Gastrocnemius medialis (tissue), 4 donors: ENCODE measurements at regions not wholly inside any gene's neighbourhood (a gene's known extent, or its start where the extent isn't known, plus 50 kb on each side); places are given as distances from the start of the nearest gene placed in this dataset.
A peak's percentile ranks its signal among the peaks of the same experiment; 100 is the strongest.

Experiments
- ATAC-seq, 2 donors: fragments of 150-250 bp; one replicate each; pipeline ENCODE4 v1.9.1; 2016
- DNase-seq, 2 donors: peaks; one replicate each; pipeline ENCODE4 v3.0.0-alpha.2; 2019
- H3K27ac ChIP-seq, 4 donors: fragments of 200-600 bp; sonication (generic); 1 replicate in 1 of 4; 2 replicates in 3 of 4; pipeline ENCODE4 v1.5.1; 2016 to 2018; ENCODE audit warnings: mild to moderate bottlenecking in 2 of 4, moderate library complexity in 1 of 4
- H3K27me3 ChIP-seq, 3 donors: fragments of 200-600 bp; sonication (generic) in 2 of 3; 1 replicate in 1 of 3; 2 replicates in 2 of 3; pipeline versions ENCODE4 v1.5.1 to v1.6.0; 2016 to 2019; ENCODE audit warnings: mild to moderate bottlenecking in 1 of 3, moderate library complexity in 1 of 3
- H3K36me3 ChIP-seq, 2 donors: fragments of 200-600 bp; sonication (generic) in 1 of 2; one replicate each; pipeline ENCODE4 v1.5.1; 2017 to 2018
- H3K4me1 ChIP-seq, 2 donors: fragments of 200-600 bp; sonication (generic) in 1 of 2; one replicate each; pipeline ENCODE4 v1.5.1; 2016 to 2017; ENCODE audit warnings: mild to moderate bottlenecking in 2 of 2
- H3K4me3 ChIP-seq, 4 donors: fragments of 200-600 bp; sonication (generic) in 3 of 4; 1 replicate in 1 of 4; 2 replicates in 3 of 4; pipeline ENCODE4 v1.5.1; 2016 to 2019; ENCODE audit warnings: mild to moderate bottlenecking in 2 of 4
- H3K9me3 ChIP-seq, 3 donors: fragments of 200-600 bp; sonication (generic) in 2 of 3; 1 replicate in 1 of 3; 2 replicates in 2 of 3; pipeline ENCODE4 v1.5.1; 2016 to 2019
- CTCF ChIP-seq, 5 experiments: fragments of 450-650 bp in 3 of 5; fragments of 200-600 bp in 2 of 5; sonication (generic) in 2 of 5; IDR thresholded peaks in 4 of 5; conservative IDR thresholded peaks in 1 of 5; 1 replicate in 4 of 5; 2 replicates in 1 of 5; pipeline ENCODE4 v1.5.1; 2016 to 2019; ENCODE audit warnings: antibody characterized with exemption in 5 of 5, mild to moderate bottlenecking in 3 of 5, moderate library complexity in 3 of 5
- POLR2A ChIP-seq, 2 donors: fragments of 450-650 bp; IDR thresholded peaks; one replicate each; pipeline ENCODE4 v1.6.1; 2017; ENCODE audit warnings: antibody characterized with exemption in 2 of 2, mild to moderate bottlenecking in 2 of 2, moderate library complexity in 2 of 2
- in situ Hi-C, 4 donors: fragments of 200-750 bp; cut with MboI; loops; one replicate each; pipeline versions ENCODE4 v1.15.0 to v1.8.0; 2017; ENCODE audit warnings: low sequenced_read_pairs in 4 of 4
- intact Hi-C: fragments of 100-400 bp; cut with DNase I; formaldehyde crosslinking; loops from one replicate; pipeline ENCODE4 v1.15.1; 2023; ENCODE audit warnings: low total_unique reads

- Histone ChIP-seq H3K4me3 (no peak overlapping the region), H3K27me3 (no peaks in the 10 kb centered on the region), H3K27ac (no peak overlapping the region), H3K4me1 (peaks cover 0 to 12% of the 10 kb centered on the region in 2 donors), H3K9me3 (no peaks in the 10 kb centered on the region), H3K36me3 (no peaks in the 10 kb centered on the region)
- ATAC-seq (peak; percentile 94 to 99), DNase-seq (peak; percentile 11 to 47)
- no peak for TF ChIP-seq POLR2A (IDR thresholded peaks at IDR 0.05)
- TF ChIP-seq CTCF (IDR thresholded peaks at IDR 0.05 in 4 of 5, conservative IDR thresholded peaks at IDR 0.05 in 1 of 5): no peak
- intact Hi-C loops (no loop called here), in situ Hi-C loops (no loop called here)
Measured at GRCh38 chr2:150811259-150811855, 323.9 kb upstream of the RND3 start.

GRCh38 chr2:150809103-150809502 is 321.6 kb upstream of the RND3 start:
- Histone ChIP-seq H3K9me3 (no peaks in the 10 kb centered on the region), H3K4me3 (no peak overlapping the region), H3K27me3 (no peaks in the 10 kb centered on the region), H3K36me3 (no peaks in the 10 kb centered on the region), H3K4me1 (peaks cover 0 to 12% of the 10 kb centered on the region in 2 donors), H3K27ac (no peak overlapping the region)
- in situ Hi-C loops: no loop called here
- intact Hi-C loops: no loop called here
- TF ChIP-seq POLR2A (IDR thresholded peaks at IDR 0.05): no peak
- TF ChIP-seq CTCF (IDR thresholded peaks at IDR 0.05 in 4 of 5, conservative IDR thresholded peaks at IDR 0.05 in 1 of 5): no peak
- no peak for ATAC-seq
- DNase-seq: no peak

GRCh38 chr2:150806336-150806735 is 318.9 kb upstream of the RND3 start:
- H3K27ac ChIP-seq: no peak overlapping the region
- H3K36me3 ChIP-seq: no peaks in the 10 kb centered on the region
- intact Hi-C loops (no loop called here), in situ Hi-C loops (no loop called here)
- ATAC-seq (no peak), DNase-seq (no peak)
- peaks cover 0 to 5% of the 10 kb centered on the region in 2 donors for H3K4me1 ChIP-seq
- H3K9me3 ChIP-seq: no peaks in the 10 kb centered on the region
- no peak for TF ChIP-seq CTCF (IDR thresholded peaks at IDR 0.05 in 4 of 5, conservative IDR thresholded peaks at IDR 0.05 in 1 of 5)
- TF ChIP-seq POLR2A (IDR thresholded peaks at IDR 0.05): no peak
- no peak overlapping the region for H3K4me3 ChIP-seq
- no peaks in the 10 kb centered on the region for H3K27me3 ChIP-seq

GRCh38 chr2:150803689-150804398 is 316.4 kb upstream of the RND3 start:
- H3K36me3 ChIP-seq: no peaks in the 10 kb centered on the region
- no peak for ATAC-seq
- no peaks in the 10 kb centered on the region for H3K27me3 ChIP-seq
- no peak for DNase-seq
- H3K9me3 ChIP-seq: no peaks in the 10 kb centered on the region
- H3K4me1 ChIP-seq: no peaks in the 10 kb centered on the region
- intact Hi-C loops: no loop called here
- in situ Hi-C loops: no loop called here
- H3K27ac ChIP-seq: no peak overlapping the region
- TF ChIP-seq POLR2A (IDR thresholded peaks at IDR 0.05) (no peak), CTCF (IDR thresholded peaks at IDR 0.05 in 4 of 5, conservative IDR thresholded peaks at IDR 0.05 in 1 of 5) (no peak)
- H3K4me3 ChIP-seq: no peak overlapping the region
